Stimulated activated CD4-positive, alpha-beta T cell treated with anti-CD3 and anti-CD28 coated beads, Interleukin-1b, Interleukin-23, amount 100 ng/mL, for 1 hour (primary cell): ENCODE measurements at regions not wholly inside any gene's neighbourhood (a gene's known extent, or its start where the extent isn't known, plus 50 kb on each side); places are given as distances from the start of the nearest gene placed in this dataset.

Experiments
- DNase-seq, 2 donors: peaks; one replicate each; pipeline ENCODE4 v3.0.0-alpha.2; 2020; ENCODE audit warnings: low read depth in 2 of 2

DNA sequence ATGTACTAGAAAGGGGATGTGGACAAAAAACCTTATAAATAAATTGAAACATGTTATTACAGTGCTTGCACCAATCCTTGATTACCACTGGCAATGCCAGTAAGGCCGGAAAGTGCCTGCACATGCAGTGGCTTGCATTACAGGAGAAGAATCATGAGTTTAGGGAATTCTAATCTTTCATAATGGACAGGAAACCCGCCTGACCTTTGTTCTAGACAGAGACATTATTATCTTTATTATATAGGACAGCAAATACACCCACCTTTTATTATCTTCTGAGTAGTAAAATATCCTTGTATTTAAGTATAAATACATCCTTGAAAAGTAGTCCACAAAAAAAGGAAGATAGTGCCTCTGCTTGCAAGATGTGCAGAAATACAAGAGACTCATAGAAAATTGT lies 379.9 kb upstream of the LCORL start:
- DNase-seq, result no peak

DNA sequence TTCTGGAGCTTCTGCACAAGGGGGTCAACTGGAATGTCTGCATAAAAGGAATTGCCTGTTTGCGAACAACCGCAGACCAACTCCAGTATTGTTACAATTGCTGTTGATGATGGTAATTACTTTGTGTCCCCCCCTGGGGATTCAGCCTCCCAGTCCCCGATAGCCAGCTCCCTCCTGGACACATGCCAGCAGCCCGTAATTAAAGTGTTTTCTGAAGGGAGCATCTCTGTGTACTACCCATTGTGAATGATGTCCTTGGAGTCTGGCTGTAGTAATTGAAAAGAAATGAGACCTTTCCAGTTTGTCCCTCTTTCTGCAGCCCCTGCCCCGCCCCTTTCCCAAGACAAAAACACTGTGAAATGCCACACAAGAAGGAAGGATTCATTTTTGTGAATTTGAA lies 377.1 kb upstream of the LCORL start:
- no peak for DNase-seq

DNA sequence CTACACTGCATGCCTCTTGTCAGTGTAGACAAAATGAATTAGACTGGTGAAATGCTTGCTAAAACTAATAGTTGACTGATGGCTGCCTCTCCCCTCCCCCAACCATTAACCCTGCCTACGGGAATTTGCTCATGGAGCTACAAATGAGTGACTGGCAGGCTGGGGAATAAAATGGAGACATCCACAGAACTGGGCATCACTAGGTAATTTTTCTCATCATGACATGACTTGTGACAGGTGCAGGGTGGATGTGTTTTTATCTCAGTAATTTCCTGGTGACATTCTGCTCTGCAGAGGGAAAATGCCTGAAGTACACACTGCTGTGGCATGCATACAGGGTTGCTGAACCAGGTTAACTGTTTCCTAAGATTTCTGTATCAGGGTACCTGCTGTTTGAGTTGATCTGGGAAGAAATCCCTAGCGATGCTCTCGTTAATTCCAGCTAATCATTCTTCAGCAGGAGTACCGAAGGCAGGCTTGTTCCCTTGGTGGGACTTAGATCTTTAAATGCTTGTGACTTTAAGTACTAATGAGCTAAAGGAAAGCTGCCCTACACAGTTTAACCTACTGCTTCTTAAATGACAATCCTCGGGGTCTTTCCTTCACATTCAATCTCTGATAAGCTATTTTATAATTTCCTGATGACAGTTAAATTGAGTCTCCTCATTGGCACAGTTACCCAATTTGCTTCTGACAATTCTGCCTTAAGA lies 376.3 kb upstream of the LCORL start:
- no peak for DNase-seq

DNA sequence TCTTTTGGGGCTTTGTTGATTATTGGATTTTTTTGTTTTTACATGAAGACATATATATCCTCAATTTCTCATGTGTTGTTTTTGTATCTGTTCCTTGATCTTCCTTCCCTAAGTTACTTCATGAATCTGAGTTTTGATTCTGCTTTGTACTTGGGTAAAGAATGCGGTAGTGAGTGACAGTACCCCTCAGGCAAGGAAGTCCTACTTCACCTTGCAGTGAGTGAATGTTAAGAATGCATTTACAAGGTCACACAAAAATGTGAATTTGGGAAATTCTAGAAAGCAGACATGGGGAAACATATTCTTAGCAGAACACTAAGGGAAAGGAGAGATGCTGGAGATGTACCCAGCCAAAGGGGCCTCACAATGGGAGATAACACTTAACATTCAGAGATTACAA lies 373.1 kb upstream of the LCORL start:
- DNase-seq, result no peak

DNA sequence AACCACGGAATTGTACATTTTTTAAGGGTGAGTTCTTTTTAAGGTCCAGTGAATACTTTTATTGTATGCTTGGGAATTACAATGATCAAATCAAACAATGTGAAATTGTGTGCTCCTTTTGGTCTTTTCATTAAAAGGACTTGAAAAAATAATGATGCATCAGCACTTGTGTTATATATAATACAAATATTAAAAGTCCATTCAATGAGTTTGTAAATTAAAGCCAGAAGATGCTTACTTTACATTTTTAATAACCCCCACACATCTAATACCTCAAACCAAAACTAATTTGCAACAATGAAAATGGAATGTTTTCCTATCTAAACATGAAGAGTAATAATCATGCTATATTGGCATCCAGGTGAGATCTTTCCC lies 369.8 kb upstream of the LCORL start:
- DNase-seq, result no peak

DNA sequence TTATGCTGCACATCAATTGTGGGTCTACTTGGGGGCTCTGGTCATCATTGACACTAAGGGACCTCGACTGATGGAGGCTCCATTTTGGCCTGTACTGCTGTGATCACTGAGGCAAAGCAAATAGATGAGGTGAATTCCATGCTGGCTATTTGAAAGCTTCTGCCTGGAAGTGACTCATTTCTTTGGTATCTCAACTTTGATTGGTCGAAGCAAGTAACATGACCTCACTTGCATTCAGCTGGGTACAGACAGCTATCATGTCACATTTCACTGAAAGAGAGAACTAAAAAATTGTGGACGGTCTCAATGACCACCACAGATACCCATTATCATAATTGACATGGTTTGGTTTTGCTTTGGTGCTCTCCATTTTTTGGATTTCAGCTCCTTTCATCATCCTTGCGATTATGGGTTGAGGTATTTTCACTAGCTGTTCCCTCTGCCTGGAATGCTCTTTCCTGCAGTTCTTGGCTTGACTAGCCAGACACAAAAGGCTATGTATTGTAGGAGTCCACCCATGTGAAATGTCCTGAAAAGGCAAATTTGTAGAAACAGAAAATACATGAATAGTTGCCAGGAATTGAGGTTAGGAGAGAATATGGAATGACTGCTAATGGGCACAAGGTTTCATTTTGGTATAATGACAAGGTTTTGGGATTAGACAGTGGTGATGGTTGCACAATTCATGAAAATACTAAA lies 369.2 kb upstream of the LCORL start:
- no peak for DNase-seq

DNA sequence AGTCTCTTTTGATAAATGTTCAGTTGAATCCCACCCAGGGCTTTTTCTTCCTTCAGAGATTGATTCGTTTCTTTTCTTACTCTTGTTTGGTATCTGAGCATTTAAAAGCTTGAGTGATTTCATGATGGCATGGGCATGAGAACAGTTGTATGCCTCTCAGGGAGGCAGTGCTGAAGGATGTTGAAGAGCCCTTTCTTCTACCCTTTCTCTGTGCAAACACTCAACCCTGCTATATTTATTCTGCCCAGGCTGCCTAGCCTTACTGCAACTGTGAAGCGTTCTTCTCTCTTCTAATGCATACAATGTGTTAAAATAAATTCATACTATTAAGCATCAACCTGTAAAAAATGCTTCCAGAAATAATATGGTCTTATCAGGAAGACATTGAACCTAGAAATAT lies 367.6 kb upstream of the LCORL start:
- no peak for DNase-seq

DNA sequence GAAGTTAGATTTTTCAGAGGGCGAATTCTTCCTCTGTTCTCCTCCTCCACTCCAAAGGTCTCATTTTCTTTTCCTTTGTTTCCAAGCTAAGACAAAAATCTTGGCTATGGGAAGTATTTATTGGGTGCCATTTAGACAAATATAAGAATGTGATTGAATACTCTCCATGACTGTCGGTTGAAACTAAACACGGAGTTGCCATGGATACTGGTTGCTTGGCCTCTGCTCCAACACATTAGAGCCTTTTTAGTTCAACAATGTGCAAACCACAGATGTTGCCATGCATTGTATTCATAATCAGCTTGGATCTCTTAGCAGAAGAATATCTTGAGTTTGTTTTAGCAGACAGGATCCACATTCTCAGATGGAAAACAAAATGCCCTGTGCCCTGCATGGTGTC lies 366.5 kb upstream of the LCORL start:
- no peak for DNase-seq

DNA sequence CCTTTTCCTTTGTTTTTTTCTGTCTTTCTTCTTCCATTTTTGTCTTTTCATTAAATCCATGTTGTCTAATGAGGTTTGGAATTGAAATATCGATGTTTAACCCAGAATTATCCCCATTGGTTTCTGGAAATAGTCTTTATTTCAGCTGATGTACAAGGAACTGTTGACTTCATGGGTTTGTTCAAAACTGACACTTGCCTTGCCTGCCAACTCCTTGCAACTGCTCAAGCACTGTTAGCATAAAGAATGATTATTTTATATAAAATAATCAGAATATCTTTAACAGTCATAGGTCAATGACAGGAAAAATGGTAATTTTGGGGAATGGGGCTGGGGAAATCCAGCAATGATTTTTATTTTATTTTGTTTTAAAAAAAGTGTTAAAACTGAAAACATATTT lies 359.6 kb upstream of the LCORL start:
- no peak for DNase-seq

DNA sequence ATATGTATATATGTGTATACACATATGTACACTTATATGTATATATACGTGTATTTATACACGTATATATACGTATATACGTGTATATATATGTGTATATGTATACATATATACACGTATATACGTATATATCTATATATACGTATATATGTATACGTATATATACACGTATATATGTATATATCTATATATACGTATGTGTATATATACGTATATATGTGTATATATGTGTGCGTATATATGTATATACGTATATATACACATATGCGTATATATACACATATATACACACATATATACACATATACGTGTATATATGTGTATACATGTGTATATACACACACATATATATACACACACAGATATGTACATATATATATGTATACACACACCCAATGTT lies 348.0 kb upstream of the LCORL start:
- DNase-seq, result no peak

DNA sequence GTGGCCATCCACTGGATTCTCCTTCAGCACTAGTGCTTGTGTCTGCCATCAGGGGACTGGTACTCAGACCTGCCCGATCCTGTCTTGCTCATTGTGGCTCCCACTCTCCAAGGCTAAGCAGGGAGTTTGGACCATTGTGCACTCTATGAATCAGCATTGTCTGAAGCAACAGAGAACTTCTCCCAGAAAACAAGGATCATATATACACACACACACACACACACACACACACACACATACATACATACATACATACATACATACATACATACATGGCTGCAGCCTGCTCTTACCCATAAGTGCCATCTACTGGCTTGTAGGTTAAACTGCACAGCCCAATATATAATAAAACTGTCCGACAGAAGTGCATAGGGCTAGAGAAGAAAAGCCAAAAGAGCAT lies 345.3 kb upstream of the LCORL start:
- DNase-seq, result no peak

DNA sequence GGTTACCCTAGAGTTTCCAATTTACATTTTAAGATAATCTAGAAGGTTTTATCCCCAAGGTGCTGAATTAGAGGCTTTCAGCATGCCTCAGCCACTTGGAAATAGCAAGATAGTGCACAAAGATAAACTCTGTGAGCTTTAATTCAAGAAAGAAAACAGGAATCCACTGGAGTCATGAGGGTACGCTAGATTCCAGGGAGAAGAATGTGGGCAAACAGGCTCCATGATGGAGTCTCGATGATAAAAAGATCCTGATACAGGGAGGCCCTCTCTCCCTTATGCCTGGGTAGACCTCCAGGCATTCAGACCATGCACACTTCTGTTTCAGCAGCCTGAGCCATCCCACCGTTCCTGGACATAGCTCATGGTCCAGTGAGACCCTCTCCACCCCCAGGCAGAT lies 344.6 kb upstream of the LCORL start:
- no peak for DNase-seq

DNA sequence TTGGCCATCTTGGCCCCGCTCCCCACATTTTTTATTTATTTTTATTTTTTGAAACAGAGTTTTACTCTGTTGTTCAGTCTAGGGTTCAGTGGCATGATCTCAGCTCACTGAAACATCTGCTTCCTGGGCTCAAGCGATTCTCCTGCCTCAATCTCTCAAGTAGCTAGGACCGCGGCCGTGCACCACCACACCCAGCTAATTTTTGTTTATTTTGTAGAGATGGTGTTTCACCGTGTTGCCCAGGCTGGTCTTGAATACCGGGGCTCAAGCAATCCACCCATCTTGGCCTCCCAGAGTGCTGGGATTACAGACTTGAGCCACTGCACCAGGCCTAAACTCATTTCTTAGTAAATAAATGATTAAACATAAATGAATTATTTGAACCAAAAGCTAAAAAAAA lies 322.0 kb upstream of the LCORL start:
- no peak for DNase-seq

DNA sequence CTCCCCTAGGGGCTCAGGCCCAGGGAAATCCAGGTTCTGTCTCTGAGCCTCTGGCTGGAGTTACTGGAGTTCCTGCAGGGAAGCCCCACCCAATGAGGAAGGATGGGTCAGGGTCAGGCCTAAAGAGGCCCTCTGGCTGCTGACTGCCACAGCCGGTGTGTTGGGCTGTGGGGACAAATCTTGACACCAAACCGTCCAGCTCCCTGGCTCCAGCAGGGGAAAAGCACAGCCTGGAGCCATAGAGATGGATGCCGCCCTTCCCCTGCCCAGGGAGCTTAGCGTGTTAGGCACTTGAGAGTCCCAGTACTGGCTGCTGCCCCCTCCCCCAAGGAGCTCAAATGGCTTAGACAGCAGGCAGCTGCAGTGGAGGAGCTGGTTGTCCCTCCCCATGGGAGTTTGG lies 321.3 kb upstream of the LCORL start:
- no peak for DNase-seq

DNA sequence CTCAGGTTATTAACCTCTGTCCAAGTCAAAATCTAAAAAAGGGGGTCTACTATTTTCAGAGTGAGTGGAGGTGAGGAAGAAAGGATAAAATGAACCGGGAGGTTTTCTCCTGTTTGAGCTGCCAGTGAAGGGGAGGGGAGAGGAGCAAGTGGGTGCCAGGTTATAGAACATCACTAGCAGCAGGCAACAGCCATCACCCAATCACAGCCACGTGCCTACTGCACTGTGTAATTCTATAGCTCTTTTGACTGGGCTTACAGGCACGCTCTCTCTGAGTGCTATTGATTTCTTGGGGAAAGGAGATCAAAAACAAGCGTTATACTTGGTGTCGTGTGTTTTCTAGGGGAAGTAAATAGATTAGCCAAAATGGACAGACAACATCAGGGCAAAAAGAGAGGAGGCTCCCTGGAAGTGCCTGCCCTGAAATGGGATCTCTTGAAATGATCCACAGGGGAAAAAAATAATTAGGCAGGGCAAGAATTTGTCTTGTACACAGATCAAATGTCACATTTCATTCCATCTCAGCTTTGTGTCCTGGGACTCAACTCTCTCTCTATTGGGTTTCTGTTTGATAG lies 300.5 kb upstream of the LCORL start:
- no peak for DNase-seq

DNA sequence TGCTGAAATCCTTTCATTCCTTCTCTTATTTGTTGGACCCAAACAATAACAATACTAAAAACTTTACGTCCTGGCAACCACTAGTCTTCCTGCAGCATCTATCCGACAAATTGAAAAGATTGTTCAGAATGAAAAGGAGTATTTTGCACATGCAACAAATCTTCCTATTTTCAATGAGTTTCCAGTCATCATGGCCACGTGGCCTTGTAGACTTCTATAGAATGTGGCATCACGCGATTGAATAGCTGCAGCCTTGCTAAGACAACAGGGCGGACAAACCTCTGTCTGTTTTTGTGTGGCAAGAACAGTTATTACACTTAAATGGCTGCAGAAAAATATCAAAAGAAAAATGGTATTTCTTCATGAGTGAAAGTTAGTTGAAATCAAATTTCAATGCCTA lies 297.9 kb upstream of the LCORL start:
- DNase-seq, result no peak

DNA sequence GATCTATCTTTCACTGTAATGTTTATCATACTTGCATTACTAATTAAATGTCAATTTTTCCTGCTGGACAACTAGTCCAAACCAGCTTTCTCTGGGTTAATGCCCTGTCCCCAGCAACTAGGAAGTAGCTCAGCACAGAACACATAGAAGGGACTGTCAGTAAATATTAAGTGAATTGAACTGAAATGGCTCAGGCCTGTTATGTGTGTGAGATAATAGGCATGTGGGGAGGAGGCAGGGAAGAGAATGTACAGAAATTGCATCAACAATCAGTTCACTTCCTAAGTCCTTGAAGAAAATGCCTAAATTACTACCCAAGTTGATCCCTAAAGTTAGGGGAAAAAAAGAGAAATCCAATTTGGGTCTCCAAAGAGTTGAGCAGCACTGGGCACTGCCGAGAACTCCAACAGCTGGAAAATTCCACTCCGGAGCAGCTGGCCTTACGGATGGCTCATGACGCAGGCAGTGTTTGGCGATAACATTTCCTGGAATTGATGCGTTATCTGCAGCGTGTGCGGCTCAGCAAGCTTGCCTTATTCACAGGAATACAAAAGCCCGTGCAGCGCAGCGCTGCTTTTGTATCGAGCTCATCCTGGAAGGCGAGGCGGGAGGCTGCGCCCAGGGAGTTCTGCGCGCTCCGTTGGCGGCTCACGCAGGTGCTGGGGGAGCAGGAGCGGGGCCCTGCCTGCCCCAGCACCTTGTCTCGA lies 297.3 kb upstream of the LCORL start:
- DNase-seq, result no peak

DNA sequence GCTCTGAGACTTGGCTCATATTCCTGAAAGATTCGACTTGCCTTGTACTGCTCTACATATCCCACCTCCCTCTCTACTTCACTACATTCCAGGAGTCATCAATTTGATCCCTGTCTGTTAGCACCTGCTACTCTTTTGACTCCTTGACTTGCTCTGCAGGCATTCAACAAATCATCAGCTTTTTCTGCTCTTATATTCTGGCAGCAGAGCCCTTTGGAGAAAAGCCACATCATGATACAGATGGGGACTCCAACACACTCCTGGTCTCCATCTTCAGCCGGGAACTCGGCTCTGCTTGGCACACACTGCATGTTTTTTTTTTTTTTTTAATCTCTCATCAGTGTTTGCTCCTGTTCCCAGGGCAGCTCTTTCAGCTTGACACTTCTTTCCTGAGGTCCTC lies 293.2 kb upstream of the LCORL start:
- DNase-seq, result no peak

DNA sequence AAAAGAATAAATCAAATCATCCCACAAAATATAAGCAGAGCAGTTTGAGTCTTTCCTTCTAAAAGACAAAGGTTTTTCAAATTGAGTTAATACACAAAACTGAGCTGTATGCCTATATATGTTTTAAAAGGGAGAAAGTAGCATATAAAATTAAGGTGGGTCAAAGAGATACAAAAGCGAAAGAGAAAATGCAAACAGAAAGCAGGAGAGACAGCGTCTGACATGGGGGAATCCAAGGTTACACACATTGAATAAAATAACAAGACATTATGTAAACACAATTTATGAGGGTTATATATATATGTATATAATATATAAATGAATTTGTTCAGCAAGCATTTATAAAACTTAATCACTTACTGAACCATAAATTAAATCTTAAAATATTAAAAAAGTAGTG lies 276.1 kb upstream of the LCORL start:
- no peak for DNase-seq

DNA sequence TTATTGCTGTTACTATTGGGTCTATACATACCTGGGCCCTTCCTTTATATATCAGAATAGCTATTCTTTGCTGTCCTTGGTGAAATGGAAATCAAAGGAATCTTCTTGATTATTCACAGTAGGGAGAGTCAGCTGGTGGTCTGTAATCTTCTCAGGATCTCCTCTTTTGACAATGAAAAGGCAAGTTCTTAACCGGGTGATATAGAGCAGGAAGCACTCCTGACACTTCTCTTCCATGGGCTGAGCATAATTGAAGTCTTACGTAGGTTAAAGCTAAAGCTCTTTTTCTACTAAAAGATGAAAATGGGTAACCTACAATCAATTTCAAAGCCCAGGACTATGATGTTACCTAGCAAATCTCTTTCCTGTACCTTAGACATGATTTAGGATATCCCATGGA lies 274.9 kb upstream of the LCORL start:
- no peak for DNase-seq

DNA sequence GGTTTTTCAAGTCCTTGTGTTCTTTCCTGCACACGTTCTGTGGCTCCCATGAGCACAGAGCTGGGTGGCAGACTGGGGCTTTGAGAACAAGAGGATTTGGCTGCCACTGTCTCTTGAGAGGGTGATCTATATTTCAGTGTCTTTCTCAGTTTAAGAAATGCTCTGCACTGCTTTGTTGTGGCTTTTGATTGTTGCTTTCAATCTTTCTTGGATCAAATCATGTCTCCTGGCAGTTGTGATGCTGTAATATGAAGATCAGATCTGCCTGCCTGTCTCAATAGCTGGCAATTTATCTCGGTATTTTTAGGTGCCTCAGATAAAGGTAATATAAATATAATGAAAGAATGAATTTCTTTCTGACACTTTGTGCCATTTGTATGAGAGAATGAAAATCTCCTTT lies 273.3 kb upstream of the LCORL start:
- DNase-seq, result no peak

DNA sequence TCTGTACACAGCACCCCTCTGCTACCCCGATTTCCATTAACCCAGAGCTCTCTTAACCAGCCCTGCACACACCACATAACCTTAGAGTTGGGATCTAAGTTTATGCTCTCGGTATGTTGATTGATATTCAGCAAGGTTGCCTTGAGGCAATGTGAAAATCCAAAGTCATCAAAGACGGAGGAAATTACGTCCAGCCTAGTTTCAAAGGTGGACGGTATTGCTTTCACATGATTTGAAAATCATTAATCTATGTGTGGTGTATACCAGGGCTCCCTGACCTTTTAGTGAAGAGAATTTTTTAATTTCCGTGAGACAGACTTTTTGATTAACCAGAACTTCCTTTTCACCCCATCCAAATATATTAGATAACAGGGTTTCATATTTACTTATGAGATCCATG lies 272.5 kb upstream of the LCORL start:
- DNase-seq, result no peak

DNA sequence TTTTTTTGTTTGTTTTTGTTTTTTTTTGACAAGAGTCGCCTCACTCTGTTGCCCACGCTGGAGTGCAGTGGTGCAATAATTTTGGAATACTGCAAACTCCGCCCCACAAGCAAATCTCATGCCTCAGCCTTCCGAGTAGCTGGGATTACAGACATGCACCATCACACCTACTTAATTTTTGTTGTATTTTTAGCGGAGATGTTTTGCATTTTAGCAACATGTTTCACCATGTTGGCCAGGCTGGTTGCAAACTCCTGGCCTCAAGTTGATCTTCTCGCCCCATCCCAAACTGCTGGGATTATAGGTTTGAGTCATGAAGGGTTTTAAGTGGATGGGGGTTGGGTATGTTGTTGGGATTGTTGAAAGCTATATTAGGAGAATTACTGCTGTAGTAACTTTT lies 270.9 kb upstream of the LCORL start:
- DNase-seq, result no peak
